Fibroblast of skin of right biceps (primary cell): ENCODE measurements at regions not wholly inside any gene's neighbourhood (a gene's known extent, or its start where the extent isn't known, plus 50 kb on each side); places are given as distances from the start of the nearest gene placed in this dataset.

Experiments used
- DNase-seq: peaks from one replicate; pipeline ENCODE4 v3.0.0-alpha.2; 2013

GRCh38 chr2:226515344-226516055 lies 284.1 kb downstream of the IRS1 start:
- DNase-seq = peak; percentile 49

- peak; percentile 62 for DNase-seq
These were observed 284.7 kb downstream of the IRS1 start for GRCh38 chr2:226514895-226515294.

GRCh38 chr2:226511311-226511710 lies 288.3 kb downstream of the IRS1 start:
- no peak for DNase-seq

- DNase-seq = no peak
These were observed 290.9 kb downstream of the IRS1 start for GRCh38 chr2:226508683-226509082.

- DNase-seq = no peak
These were observed 291.6 kb downstream of the IRS1 start for GRCh38 chr2:226508005-226508404.

- no peak for DNase-seq
These were observed 302.3 kb downstream of the IRS1 start for GRCh38 chr2:226497146-226497909.

GRCh38 chr2:226496273-226496550 lies 303.4 kb downstream of the IRS1 start:
- no peak for DNase-seq

- no peak for DNase-seq
These were observed 304.0 kb downstream of the IRS1 start for GRCh38 chr2:226495466-226496272.

GRCh38 chr2:226491112-226491511 lies 308.5 kb downstream of the IRS1 start:
- no peak for DNase-seq

- peak; percentile 95 for DNase-seq
These were observed 309.7 kb downstream of the IRS1 start for GRCh38 chr2:226489775-226490541.

- DNase-seq = no peak
These were observed 311.6 kb downstream of the IRS1 start for GRCh38 chr2:226488034-226488433.

- peak; percentile 28 for DNase-seq
These were observed 312.0 kb downstream of the IRS1 start for GRCh38 chr2:226487573-226487972.

- DNase-seq = peak; percentile 87
These were observed 315.6 kb downstream of the IRS1 start for GRCh38 chr2:226483745-226484619.

GRCh38 chr2:226483143-226483542 lies 316.5 kb downstream of the IRS1 start:
- no peak for DNase-seq

GRCh38 chr2:226478109-226478809 lies 321.4 kb downstream of the IRS1 start:
- peak; percentile 92 for DNase-seq

GRCh38 chr2:226477221-226478108 lies 322.2 kb downstream of the IRS1 start:
- no peak for DNase-seq

- DNase-seq = peak; percentile 87
These were observed 324.0 kb downstream of the IRS1 start for GRCh38 chr2:226475650-226476049.

GRCh38 chr2:226474131-226474530 lies 325.5 kb downstream of the IRS1 start:
- peak; percentile 31 for DNase-seq

- no peak for DNase-seq
These were observed 327.6 kb downstream of the IRS1 start for GRCh38 chr2:226471987-226472470.

GRCh38 chr2:226467633-226468032 lies 332.0 kb downstream of the IRS1 start:
- no peak for DNase-seq
